Embryonic facial prominence (tissue), 1 donor: ENCODE measurements at regions not wholly inside any gene's neighbourhood (a gene's known extent, or its start where the extent isn't known, plus 50 kb on each side); places are given as distances from the start of the nearest gene placed in this dataset.
"Not testable (repeated sequence)": the region's sequence is repeated elsewhere in the genome, so short reads cannot be mapped to it uniquely, and the experiment has no call there.

Experiments used
- DNase-seq: peaks from one replicate; pipeline ENCODE4 v3.0.0-alpha.2; 2016; ENCODE audit errors: extremely low spot score

DNA sequence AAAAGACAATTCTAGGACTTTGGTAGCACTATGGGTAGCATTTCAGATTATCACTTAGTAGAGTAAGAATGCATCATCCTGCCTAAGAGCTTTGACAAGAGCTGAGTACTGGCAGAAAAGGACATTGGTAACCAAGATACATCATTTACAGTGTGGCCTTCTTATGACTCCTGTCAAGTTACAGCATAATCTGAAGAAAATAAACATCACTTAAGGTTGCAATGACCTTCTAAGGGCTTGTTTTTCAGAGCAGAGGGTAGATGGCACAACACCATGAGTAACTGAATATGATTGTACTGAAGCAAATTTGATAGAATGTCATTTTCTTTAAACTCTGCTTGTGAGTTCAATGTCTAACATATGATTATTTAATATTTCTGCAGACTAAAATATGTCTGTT is 822.6 kb downstream of the TBC1D32 start:
- DNase-seq = no peak

- DNase-seq = no peak
These were observed 835.6 kb downstream of the TBC1D32 start for GRCh38 chr6:120498711-120499110.

DNA sequence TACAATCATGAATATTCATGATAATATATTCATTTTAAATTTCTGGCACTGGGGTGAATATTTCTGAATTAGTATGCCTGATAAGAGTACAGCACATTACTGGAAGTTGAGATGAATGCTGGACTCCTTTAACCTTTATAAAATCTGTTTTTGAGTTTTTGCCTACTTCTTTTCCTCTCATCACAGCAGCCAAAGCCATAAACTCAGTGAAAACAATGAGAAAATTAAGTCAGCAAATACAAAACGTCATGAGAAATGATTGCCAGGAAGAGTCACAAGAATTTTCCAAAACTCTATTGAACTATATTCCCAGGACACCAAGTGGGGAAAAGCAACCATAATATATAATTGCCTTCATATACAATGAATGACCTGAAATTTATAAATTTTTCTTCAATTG is 837.6 kb downstream of the TBC1D32 start:
- no peak for DNase-seq

DNA sequence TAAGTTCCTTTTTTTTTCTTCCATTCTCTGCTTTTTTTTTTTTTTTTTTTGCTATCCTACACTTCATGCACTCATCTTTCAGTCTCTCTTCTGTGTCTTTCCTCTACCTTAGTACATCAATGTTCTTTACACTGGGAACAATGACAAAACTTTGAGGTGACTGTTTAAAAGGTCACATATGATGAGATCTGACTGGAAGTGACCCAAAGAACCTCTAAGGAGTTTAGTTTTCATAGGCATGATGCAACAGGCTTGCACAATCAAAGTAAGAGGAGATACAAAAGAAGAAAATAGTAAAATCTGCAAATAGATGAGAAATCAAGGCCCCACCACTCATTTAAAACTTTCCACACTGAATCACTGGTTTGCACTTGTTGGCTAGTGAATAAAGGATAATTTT is 840.8 kb downstream of the TBC1D32 start:
- DNase-seq = no peak

GRCh38 chr6:120489941-120490340 is 844.3 kb downstream of the TBC1D32 start:
- no peak for DNase-seq

GRCh38 chr6:120484146-120484545 is 850.1 kb downstream of the TBC1D32 start:
- DNase-seq = no peak

GRCh38 chr6:120478650-120479049 is 855.6 kb downstream of the TBC1D32 start:
- no peak for DNase-seq

DNA sequence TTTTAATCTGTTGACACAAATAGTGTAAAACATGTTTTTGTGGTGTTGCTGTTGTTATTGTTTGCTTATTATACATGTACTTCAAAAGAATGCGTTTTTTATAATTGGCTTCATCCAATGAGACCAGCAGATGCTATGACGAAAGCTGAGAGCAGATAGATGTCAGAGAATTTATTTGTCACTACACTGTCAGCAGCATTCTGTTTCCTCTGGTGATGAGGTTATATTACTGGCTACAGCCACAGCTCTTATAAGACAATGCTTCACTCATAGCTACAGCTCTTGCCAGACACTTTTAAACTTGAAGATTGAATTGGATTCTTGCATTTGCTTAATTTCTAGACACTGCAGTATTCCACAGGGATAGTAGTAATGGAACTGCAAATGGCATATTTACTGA is 860.5 kb downstream of the TBC1D32 start:
- no peak for DNase-seq

DNA sequence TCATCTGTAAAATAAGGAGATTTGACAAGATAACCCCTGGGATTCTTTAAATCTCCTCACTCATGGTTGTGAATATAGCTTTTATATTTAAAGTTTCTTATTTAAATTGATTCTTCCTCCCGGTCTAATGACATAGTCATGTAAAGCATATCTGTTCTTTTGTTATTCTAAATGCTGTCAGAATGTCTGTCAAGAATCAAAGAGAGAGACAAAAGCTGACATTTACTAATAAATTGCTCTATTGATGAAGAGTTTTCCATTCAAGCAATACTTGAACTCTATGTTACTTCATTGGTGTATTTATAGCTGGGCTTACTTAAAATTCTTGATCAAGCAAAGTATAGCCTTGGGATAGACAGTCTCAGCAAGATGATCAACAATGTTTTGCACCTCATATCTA is 865.8 kb downstream of the TBC1D32 start:
- DNase-seq = no peak

- no peak for DNase-seq
These were observed 882.8 kb downstream of the TBC1D32 start for GRCh38 chr6:120451508-120451907.

- no peak for DNase-seq
These were observed 886.7 kb downstream of the TBC1D32 start for GRCh38 chr6:120447605-120448004.

GRCh38 chr6:120432840-120433239 is 901.4 kb downstream of the TBC1D32 start:
- DNase-seq = not testable (repeated sequence)

DNA sequence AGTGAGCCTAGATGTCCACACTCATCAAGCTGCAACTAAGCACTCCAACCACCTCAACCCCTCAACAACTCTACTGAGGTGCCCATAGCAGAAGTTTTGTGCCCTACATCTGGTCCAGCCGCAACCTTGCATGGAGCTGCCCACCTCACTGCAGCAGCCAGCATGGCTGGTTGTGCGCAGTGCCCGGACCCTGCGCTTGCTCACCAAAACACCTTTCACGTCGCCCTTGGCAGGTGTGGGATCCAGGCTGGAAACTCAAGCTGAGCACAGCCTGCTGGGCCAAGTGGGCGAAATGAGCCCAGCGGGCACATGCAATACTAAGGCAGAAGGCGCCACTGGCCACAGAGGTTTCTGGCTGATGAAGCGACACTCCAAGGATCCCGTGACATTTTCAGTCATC is 902.4 kb downstream of the TBC1D32 start:
- DNase-seq = no peak

DNA sequence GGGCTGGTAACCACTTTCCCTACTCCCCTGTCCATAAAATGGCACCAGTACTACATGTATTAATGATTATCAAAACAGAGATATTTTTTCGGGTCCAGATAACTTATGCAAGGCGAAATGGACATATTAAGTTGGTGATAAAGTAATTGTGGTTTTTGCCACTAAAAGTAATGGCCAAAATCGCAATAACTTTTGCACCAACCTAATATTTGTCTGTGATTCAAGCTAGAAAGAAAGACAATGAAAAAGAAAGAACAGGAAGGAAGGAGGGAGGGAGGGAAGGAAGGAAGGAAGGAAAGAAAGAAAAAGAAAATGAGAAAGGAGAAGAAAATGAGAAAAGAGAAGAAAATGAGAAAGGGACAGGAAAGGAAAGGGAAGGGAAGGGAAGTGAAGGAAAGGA is 922.9 kb downstream of the TBC1D32 start:
- no peak for DNase-seq

DNA sequence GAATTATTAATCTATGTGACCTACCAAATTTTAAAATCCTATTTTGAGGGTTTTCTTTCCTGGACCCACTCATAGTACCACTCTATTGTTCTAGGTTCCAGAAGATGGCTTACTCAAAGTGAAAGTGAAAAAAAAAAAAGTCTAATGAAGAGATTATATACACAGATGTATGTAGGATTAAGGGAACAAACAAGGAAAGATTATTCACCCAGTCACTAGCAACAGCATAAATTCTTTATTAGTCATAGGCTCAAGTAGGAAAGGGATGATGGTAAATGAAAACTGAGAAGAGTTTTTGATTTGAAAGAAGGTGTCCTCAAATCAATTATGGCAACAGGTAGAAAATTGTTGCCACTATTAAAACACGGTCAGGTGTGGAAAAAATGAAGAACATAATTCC is 923.7 kb downstream of the TBC1D32 start:
- DNase-seq = no peak

DNA sequence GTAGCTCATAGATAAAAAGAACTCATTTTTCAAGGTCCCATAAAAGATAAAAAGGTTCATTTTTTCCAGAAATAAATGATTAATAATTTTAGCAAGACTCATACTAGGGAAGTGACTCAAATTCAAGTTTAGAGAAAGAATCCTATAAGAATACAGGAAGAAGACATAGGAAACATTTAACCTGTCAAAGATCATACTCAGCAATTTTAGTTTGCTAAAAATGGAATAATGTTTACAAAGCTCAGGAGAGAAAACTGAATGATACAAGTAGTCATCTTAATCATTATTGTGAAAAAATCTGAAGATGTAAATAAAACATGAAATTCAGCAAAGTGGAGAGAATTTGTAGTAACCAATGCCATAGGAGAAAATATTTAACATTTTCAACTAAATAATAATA is 926.6 kb downstream of the TBC1D32 start:
- no peak for DNase-seq

DNA sequence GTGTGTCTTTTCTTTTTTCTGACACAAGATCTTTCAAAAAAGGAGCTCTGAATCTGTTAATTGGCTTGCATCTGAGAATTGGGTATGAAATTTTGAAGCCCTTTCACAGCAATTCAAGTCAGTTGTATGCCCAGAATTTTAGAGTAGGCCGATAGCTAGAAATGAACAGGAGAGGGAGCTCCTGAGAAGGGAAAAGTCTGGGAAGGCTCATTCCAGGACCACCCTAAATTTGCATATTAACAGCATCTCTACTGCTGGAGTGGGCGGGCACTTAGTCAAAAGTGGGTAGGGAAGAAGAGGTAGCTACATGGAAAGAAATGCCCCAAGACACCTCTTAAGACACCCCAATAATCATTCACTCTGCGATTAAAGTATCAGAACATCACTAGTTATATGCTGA is 928.3 kb downstream of the TBC1D32 start:
- DNase-seq = no peak

DNA sequence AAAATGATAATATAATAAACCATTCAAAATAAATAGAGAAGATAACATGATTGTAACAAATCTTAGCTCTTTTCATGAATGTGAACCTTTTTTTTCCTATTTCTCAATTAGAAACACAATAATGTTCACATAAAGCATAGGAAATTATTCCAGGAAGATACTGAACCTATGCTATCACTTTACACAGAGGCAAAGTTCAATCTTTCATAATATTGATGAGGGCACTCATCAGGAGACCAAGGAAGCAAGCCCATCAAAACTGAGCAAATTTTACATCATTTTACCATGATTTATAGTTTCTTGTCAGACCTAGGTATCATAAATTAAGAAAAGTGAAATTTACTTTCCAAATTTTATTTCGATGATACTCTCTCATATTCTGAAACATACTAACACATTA is 938.5 kb downstream of the TBC1D32 start:
- no peak for DNase-seq

DNA sequence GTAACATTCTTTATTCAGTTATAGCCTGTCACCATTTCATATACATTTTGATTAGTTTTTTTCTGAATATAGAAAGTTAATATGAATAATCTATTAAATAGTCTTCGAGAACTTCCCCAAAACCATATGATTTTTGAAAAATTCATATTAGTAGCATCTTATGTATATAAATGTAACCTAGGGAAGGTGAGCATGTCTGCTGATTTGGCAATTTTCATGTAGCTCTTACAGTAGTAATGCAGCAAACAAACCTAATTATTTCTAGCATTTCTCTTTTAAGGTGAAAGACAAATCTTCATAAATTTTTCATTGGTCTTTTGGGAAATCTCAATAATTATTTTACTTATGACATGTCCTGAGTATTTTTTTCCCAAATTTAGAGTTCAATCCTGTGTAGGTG is 939.0 kb downstream of the TBC1D32 start:
- DNase-seq = no peak

DNA sequence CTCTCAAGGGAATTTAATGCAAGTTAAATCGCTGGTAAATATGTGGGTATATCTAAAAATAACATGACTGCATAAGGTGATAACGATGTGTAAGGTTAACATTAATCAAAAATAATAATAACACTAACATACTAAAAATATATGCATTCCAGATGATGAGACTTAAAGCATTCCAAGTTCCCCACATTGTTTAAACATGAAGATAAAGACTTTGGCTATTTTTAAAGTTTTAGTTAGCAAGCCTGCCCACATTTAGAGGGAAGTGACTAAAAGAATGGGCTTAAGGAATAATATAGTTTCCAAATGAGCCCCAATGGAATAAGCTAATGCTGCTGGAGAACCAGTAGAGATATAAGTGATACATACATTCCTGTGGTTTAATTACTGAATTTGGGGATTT is 941.3 kb downstream of the TBC1D32 start:
- no peak for DNase-seq

DNA sequence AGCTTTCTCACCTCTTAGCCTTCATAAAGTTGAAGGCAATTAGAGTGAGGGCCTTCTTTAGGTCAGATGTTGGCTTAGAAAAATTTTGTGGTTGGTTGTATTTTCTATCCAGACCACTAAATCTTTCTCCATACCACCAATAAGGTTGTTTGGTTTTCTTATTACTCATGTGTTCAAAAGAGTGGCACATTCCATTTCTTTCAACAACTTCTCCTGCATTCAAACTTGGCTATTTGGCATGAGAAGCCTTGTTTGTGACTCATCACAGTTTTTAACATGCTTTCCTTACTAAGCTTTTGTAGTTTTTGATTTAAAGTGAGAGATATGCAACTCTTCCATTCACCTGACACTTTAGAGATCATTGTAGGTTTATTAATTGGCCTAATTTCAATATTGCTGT is 949.6 kb downstream of the TBC1D32 start:
- DNase-seq = no peak

- no peak for DNase-seq
These were observed 950.6 kb downstream of the TBC1D32 start for GRCh38 chr6:120383681-120384080.

GRCh38 chr6:120378582-120379220 is 955.6 kb downstream of the TBC1D32 start:
- DNase-seq = no peak

DNA sequence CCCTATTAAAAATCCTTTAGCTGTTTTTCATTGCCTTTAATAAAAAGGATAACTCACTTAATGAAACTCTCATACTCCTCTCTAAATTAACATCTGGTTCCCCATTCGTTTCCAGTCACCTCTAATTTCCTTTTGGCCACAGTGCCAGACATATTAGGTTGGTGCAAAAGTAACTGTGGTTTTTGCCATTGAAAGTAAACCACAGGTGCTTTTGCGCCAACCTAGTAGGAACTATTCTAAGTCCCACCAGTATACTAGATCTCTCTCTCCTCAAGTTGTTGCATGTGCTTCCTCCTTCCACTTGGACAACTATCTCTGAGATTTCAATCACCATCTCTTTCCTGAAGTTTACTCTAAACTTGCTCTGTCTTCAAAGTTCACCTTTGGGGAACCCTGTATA is 961.1 kb downstream of the TBC1D32 start:
- no peak for DNase-seq
